Adipose tissue (tissue), 3 donors: ENCODE measurements at regions not wholly inside any gene's neighbourhood (a gene's known extent, or its start where the extent isn't known, plus 50 kb on each side); places are given as distances from the start of the nearest gene placed in this dataset.

Source experiments
- H3K27ac ChIP-seq: one replicate; pipeline ENCODE4 v1.5.1; 2013; ENCODE audit warnings: low read depth, low read length
- WGBS, 3 donors: extraction: QIAGEN DNeasy Blood & Tissue Kit; methylation state at CpG; one replicate each; pipeline ENCODE4 v1.1.7; 2013; 5-methylcytosine and 5-hydroxymethylcytosine counted together
- donor health status: healthy with polysubstance abuse.
- donor health status: Bipolar disorder and iron deficiency.
- donor health status: healthy.

GRCh38 chr6:6844530-6844929, 256.0 kb downstream of the LY86 start:
- WGBS, 3 donors: 73 to 95% (median 90%) methylated on average over 4 of the region's 4 CpGs
- H3K27ac ChIP-seq: no peak overlapping the region

GRCh38 chr6:6845603-6846002, 257.1 kb downstream of the LY86 start:
- 77 to 94% (median 79%) methylated on average over 3 of the region's 3 CpGs for WGBS, 3 donors
- no peak overlapping the region for H3K27ac ChIP-seq

GRCh38 chr6:6847591-6847990, 259.1 kb downstream of the LY86 start:
- 82 to 93% (median 85%) methylated on average over 3 of the region's 3 CpGs for WGBS, 3 donors

GRCh38 chr6:6851059-6851948, 256.5 kb upstream of the RREB1 start:
- 38 to 67% (median 61%) methylated on average over 9 of the region's 9 CpGs for WGBS, 3 donors
- H3K27ac ChIP-seq: no peak overlapping the region

More at GRCh38 chr6:6847591-6847990, 259.1 kb downstream of the LY86 start:
- H3K27ac ChIP-seq: no peak overlapping the region

GRCh38 chr6:6851949-6852261, 255.9 kb upstream of the RREB1 start:
- whole genome bisulfite sequencing, 3 donors: 81 to 90% (median 82%) methylated on average over 2 of the region's 2 CpGs
- H3K27ac ChIP-seq: no peak overlapping the region

GRCh38 chr6:6856538-6857523, 250.9 kb upstream of the RREB1 start:
- 18 to 38% (median 21%) methylated on average over 22 to 23 of the region's 23 CpGs for WGBS, 3 donors
- no peak overlapping the region for H3K27ac ChIP-seq

- 75 to 83% (median 75%) methylated on average over 5 of the region's 5 CpGs for WGBS, 3 donors
- H3K27ac ChIP-seq: no peak overlapping the region
These were observed 250.2 kb upstream of the RREB1 start for GRCh38 chr6:6857528-6857927.

GRCh38 chr6:6858533-6858982, 249.2 kb upstream of the RREB1 start:
- 67 to 85% (median 70%) methylated on average over 12 of the region's 12 CpGs for WGBS, 3 donors
- H3K27ac ChIP-seq: no peak overlapping the region

- 51 to 77% (median 64%) methylated on average over 5 of the region's 5 CpGs for WGBS, 3 donors
- H3K27ac ChIP-seq: no peak overlapping the region
These were observed 248.7 kb upstream of the RREB1 start for GRCh38 chr6:6859105-6859504.

- 88 to 94% (median 91%) methylated on average over 5 of the region's 5 CpGs for WGBS, 3 donors
- no peak overlapping the region for H3K27ac ChIP-seq
These were observed 248.0 kb upstream of the RREB1 start for GRCh38 chr6:6859722-6860121.

GRCh38 chr6:6860863-6861262, 246.9 kb upstream of the RREB1 start:
- WGBS, 3 donors: 79 to 89% (median 86%) methylated on average over 9 of the region's 9 CpGs
- no peak overlapping the region for H3K27ac ChIP-seq

- H3K27ac ChIP-seq: no peak overlapping the region
- WGBS, 3 donors: 84 to 86% (median 84%) methylated on average over 6 of the region's 6 CpGs
These were observed 246.3 kb upstream of the RREB1 start for GRCh38 chr6:6861351-6861894.

- WGBS, 3 donors: 86 to 92% (median 90%) methylated on average over 4 of the region's 4 CpGs
- H3K27ac ChIP-seq: no peak overlapping the region
These were observed 245.8 kb upstream of the RREB1 start for GRCh38 chr6:6861995-6862394.

GRCh38 chr6:6863970-6864639, 243.7 kb upstream of the RREB1 start:
- H3K27ac ChIP-seq: no peak overlapping the region
- 81 to 95% (median 86%) methylated on average over 6 of the region's 6 CpGs for WGBS, 3 donors

GRCh38 chr6:6865611-6866010, 242.2 kb upstream of the RREB1 start:
- 47 to 86% (median 57%) methylated on average over 5 of the region's 5 CpGs for WGBS, 3 donors
- no peak overlapping the region for H3K27ac ChIP-seq

- 84 to 86% (median 86%) methylated on average over 7 of the region's 7 CpGs for WGBS, 3 donors
- H3K27ac ChIP-seq: no peak overlapping the region
These were observed 240.9 kb upstream of the RREB1 start for GRCh38 chr6:6866656-6867403.

- H3K27ac ChIP-seq: no peak overlapping the region
- WGBS, 3 donors: 87 to 92% (median 92%) methylated on average over 4 of the region's 4 CpGs
These were observed 240.4 kb upstream of the RREB1 start for GRCh38 chr6:6867404-6867799.

GRCh38 chr6:6869094-6869493, 238.7 kb upstream of the RREB1 start:
- H3K27ac ChIP-seq: no peak overlapping the region
- 89 to 95% (median 91%) methylated on average over 10 of the region's 10 CpGs for WGBS, 3 donors
